Neural progenitor cell (in vitro differentiated cells): ENCODE measurements at regions not wholly inside any gene's neighbourhood (a gene's known extent, or its start where the extent isn't known, plus 50 kb on each side); places are given as distances from the start of the nearest gene placed in this dataset. TPM values are rescaled to one million over a fixed set of nuclear protein-coding genes. Genes with fewer than 3 reads are reported as not detected.
A peak's percentile ranks its signal among the peaks of the same experiment; 100 is the strongest.

ENCODE experiments used
- DNase-seq: peaks from one replicate; pipeline ENCODE4 v3.0.0-alpha.2; 2016; ENCODE audit warnings: low spot score
- H2AFZ ChIP-seq: fragments of 200-600 bp; sonication (generic); replicated peaks from 2 replicates; pipeline ENCODE4 v1.6.1; 2016; ENCODE audit warnings: antibody characterized with exemption
- H3F3A ChIP-seq: fragments of 200-600 bp; sonication (generic); 2 replicates; pipeline ENCODE4 v1.6.1; 2016; ENCODE audit warnings: antibody characterized with exemption, low read depth
- H3K27ac ChIP-seq: fragments of 200-600 bp; sonication (generic); 2 replicates; pipeline ENCODE4 v1.5.1; 2016; ENCODE audit warnings: mild to moderate bottlenecking
- H3K27me3 ChIP-seq: fragments of 200-600 bp; sonication (generic); 2 replicates; pipeline ENCODE4 v1.6.1; 2016; ENCODE audit warnings: mild to moderate bottlenecking, moderate library complexity
- H3K36me3 ChIP-seq: fragments of 200-600 bp; sonication (generic); 2 replicates; pipeline ENCODE4 v1.5.1; 2016
- H3K4me1 ChIP-seq: fragments of 200-600 bp; sonication (generic); 2 replicates; pipeline ENCODE4 v1.6.1; 2016; ENCODE audit warnings: mixed run types
- H3K4me2 ChIP-seq: fragments of 200-600 bp; sonication (generic); 2 replicates; pipeline ENCODE4 v1.6.1; 2016
- H3K4me3 ChIP-seq: fragments of 200-600 bp; sonication (generic); 2 replicates; pipeline ENCODE4 v1.5.1; 2016
- H3K79me2 ChIP-seq: fragments of 200-600 bp; sonication (generic); 2 replicates; pipeline ENCODE4 v1.6.1; 2016; ENCODE audit warnings: low read depth
- H3K9ac ChIP-seq: fragments of 200-600 bp; sonication (generic); 2 replicates; pipeline ENCODE4 v1.6.1; 2016
- H3K9me3 ChIP-seq: fragments of 200-600 bp; sonication (generic); 2 replicates; pipeline ENCODE4 v1.5.1; 2016; ENCODE audit warnings: low read depth
- H4K20me1 ChIP-seq: fragments of 200-600 bp; sonication (generic); 2 replicates; pipeline ENCODE4 v1.6.1; 2016; ENCODE audit warnings: low read depth
- H3K27ac Mint-ChIP-seq: 3 replicates; pipeline ENCODE4 v1.8.0; 2021; ENCODE audit warnings: mixed read lengths
- H3K27me3 Mint-ChIP-seq: 2 replicates; pipeline ENCODE4 v1.8.0; 2022; ENCODE audit warnings: low read depth, mild to moderate bottlenecking, inconsistent platforms, moderate library complexity, mixed read lengths; ENCODE audit not compliant: insufficient read depth
- H3K36me3 Mint-ChIP-seq: 3 replicates; pipeline ENCODE4 v1.8.0; 2021; ENCODE audit warnings: mixed read lengths
- H3K4me1 Mint-ChIP-seq: 3 replicates; pipeline ENCODE4 v1.8.0; 2021; ENCODE audit warnings: mixed read lengths
- H3K4me3 Mint-ChIP-seq: 3 replicates; pipeline ENCODE4 v1.8.0; 2021; ENCODE audit warnings: mild to moderate bottlenecking, moderate library complexity, mixed read lengths
- H3K9me3 Mint-ChIP-seq: 3 replicates; pipeline ENCODE4 v1.8.0; 2020; ENCODE audit warnings: mixed read lengths
- EZH2 ChIP-seq: fragments of 200-600 bp; sonication (generic); IDR thresholded peaks from 2 replicates; pipeline ENCODE4 v1.6.1; 2017; ENCODE audit warnings: antibody characterized with exemption, mild to moderate bottlenecking, moderate library complexity
- EZH2phosphoT487 ChIP-seq: fragments of 200-600 bp; sonication (generic); IDR thresholded peaks from 2 replicates; pipeline ENCODE4 v1.6.1; 2017; ENCODE audit warnings: antibody characterized with exemption
- small RNA-seq: library from RNA; depleted of rRNA; stranded (forward); fragments of <200 nt; gene quantifications from one replicate; pipeline ENCODE3, GENCODE V24; 2015
- TF ChIP-seq, protein P1 (sequence below): fragments of 200-600 bp; sonication (generic); IDR thresholded peaks from 2 replicates; pipeline ENCODE4 v1.5.1; 2017; ENCODE audit warnings: antibody characterized with exemption, mild to moderate bottlenecking

DNA sequence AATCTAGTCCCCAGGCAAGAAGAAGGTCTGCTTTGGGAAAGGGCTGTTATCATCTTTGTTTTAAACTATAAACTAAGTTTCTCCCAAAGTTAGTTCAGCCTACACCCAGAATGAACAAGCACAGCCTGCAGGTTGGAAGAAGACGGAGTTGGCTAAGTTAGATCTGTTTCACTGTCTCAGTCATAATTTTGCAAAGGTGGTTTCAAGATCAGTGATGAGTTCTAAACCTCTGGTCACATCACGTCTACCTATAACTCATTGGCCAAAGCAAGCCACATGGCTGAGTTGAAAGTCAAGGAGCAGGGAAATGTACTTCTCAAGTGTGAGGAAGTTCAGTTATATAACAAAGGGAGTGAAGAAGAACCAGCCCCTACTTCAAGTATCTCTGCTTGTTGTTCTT, 50.5 kb upstream of the ECI2 start:
- TF ChIP-seq EZH2phosphoT487 (no peak), EZH2 (no peak)
- TF ChIP-seq, protein P1, sequence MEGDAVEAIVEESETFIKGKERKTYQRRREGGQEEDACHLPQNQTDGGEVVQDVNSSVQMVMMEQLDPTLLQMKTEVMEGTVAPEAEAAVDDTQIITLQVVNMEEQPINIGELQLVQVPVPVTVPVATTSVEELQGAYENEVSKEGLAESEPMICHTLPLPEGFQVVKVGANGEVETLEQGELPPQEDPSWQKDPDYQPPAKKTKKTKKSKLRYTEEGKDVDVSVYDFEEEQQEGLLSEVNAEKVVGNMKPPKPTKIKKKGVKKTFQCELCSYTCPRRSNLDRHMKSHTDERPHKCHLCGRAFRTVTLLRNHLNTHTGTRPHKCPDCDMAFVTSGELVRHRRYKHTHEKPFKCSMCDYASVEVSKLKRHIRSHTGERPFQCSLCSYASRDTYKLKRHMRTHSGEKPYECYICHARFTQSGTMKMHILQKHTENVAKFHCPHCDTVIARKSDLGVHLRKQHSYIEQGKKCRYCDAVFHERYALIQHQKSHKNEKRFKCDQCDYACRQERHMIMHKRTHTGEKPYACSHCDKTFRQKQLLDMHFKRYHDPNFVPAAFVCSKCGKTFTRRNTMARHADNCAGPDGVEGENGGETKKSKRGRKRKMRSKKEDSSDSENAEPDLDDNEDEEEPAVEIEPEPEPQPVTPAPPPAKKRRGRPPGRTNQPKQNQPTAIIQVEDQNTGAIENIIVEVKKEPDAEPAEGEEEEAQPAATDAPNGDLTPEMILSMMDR: no peak
- Mint-ChIP-seq H3K27ac (no peak overlapping the region), H3K4me1 (no peaks in the 10 kb centered on the region), H3K9me3 (peaks cover 17% of the 10 kb centered on the region), H3K27me3 (peaks cover 5% of the 10 kb centered on the region), H3K4me3 (no peak overlapping the region), H3K36me3 (no peaks in the 10 kb centered on the region)
- Histone ChIP-seq H2AFZ (no peak overlapping the region), H3K9ac (no peak overlapping the region), H3K79me2 (no peaks in the 10 kb centered on the region), H3K9me3 (no peaks in the 10 kb centered on the region), H4K20me1 (no peaks in the 10 kb centered on the region), H3K4me2 (no peak overlapping the region), H3F3A (no peaks in the 10 kb centered on the region), H3K27me3 (no peaks in the 10 kb centered on the region), H3K4me1 (peaks cover 6% of the 10 kb centered on the region), H3K27ac (no peak overlapping the region), H3K36me3 (peaks cover 4% of the 10 kb centered on the region), H3K4me3 (no peak overlapping the region)
- no peak for DNase-seq

DNA sequence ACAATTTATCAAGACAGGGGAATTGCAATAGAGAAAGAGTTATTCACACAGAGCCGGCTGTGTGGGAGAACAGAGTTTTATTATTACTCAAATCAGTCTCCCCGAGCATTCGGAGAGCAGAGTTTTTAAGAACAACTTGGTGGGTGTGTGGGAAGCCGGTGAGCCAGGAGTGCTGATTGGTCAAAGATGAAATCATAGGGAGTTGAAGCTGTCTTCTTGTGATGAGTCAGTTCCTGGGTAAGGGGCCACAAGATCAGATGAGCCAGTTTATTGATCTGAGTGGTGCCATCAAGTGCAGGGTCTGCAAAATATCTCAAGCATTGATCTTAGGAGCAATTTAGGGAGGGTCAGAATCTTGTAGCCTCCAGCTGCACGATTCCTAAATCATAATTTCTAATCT, 50.0 kb upstream of the ECI2 start:
- Mint-ChIP-seq H3K9me3 (peaks cover 13% of the 10 kb centered on the region), H3K4me1 (no peaks in the 10 kb centered on the region), H3K27ac (no peak overlapping the region), H3K27me3 (peaks cover 5% of the 10 kb centered on the region), H3K4me3 (no peak overlapping the region), H3K36me3 (no peaks in the 10 kb centered on the region)
- Histone ChIP-seq H3K4me2 (no peak overlapping the region), H3K27ac (no peak overlapping the region), H3K4me3 (no peak overlapping the region), H2AFZ (no peak overlapping the region), H3K79me2 (no peaks in the 10 kb centered on the region), H3K36me3 (peaks cover 4% of the 10 kb centered on the region), H3K9me3 (no peaks in the 10 kb centered on the region), H4K20me1 (no peaks in the 10 kb centered on the region), H3K9ac (no peak overlapping the region), H3F3A (no peaks in the 10 kb centered on the region), H3K4me1 (peaks cover 6% of the 10 kb centered on the region), H3K27me3 (no peaks in the 10 kb centered on the region)
- no peak for DNase-seq
- TF ChIP-seq, protein P1: no peak
- no peak for TF ChIP-seq EZH2
- no peak for TF ChIP-seq EZH2phosphoT487

Small RNAs in the stretch of these regions (small RNA-seq; reads per million reads assigned to genes)
- gene AL133393.1: not detected
- 1.9 reads per million, percentile 87 among the genes with 10 or more reads in this experiment for gene RNA5SP202
